ENCODE measurements at regions not wholly inside any gene's neighbourhood (a gene's known extent, or its start where the extent isn't known, plus 50 kb on each side); places are given as distances from the start of the nearest gene placed in this dataset.

DNA sequence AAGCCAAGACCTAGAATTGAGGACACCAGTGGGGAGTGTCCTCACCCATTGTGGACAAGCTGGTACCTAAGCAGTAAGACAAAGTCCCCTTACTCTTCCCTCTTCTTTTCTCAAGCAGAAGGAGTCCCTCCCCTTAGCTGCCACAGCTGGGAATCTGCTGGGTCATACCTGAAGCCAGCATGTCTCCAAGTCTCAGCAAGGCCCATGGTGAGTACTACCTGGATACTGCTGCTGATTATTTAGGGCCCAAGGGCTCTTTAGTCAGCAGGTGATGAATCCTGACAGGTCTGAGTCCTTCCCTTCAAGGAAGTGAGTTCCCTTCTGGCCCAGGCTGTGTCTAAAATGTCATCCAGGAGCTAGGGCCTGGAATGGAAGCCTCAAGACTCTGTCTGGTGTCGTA is 198.6 kb upstream of the STK17B start:
- CTCF ChIA-PET = interaction anchor here (0.6 kb wide), 1 partner anchor 58 kb away, joined by 3 read pairs; no protein-coding TSS in a partner anchor
- H3K27ac ChIP-seq = no peak overlapping the region
- no peak for DNase-seq (ENCODE audit: low spot score)
- TF ChIP-seq, protein P1, sequence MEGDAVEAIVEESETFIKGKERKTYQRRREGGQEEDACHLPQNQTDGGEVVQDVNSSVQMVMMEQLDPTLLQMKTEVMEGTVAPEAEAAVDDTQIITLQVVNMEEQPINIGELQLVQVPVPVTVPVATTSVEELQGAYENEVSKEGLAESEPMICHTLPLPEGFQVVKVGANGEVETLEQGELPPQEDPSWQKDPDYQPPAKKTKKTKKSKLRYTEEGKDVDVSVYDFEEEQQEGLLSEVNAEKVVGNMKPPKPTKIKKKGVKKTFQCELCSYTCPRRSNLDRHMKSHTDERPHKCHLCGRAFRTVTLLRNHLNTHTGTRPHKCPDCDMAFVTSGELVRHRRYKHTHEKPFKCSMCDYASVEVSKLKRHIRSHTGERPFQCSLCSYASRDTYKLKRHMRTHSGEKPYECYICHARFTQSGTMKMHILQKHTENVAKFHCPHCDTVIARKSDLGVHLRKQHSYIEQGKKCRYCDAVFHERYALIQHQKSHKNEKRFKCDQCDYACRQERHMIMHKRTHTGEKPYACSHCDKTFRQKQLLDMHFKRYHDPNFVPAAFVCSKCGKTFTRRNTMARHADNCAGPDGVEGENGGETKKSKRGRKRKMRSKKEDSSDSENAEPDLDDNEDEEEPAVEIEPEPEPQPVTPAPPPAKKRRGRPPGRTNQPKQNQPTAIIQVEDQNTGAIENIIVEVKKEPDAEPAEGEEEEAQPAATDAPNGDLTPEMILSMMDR (conservative IDR thresholded peaks at IDR 0.05; ENCODE audit: low read depth) = no peak
- POLR2A ChIA-PET (ENCODE audit: low non-redundant PET) = no interaction called here

GRCh38 chr2:196370381-196370780 is 199.0 kb upstream of the STK17B start:
- no peak for DNase-seq (ENCODE audit: low spot score)
- no peak overlapping the region for H3K27ac ChIP-seq
- TF ChIP-seq, protein P1 (conservative IDR thresholded peaks at IDR 0.05; ENCODE audit: low read depth) = no peak
- CTCF ChIA-PET = interaction anchor here (0.6 kb wide), 1 partner anchor 58 kb away, joined by 3 read pairs; no protein-coding TSS in a partner anchor
- POLR2A ChIA-PET (ENCODE audit: low non-redundant PET) = no interaction called here

GRCh38 chr2:196372276-196372809 is 201.0 kb upstream of the STK17B start:
- DNase-seq (ENCODE audit: low spot score) = no peak
- TF ChIP-seq, protein P1 (conservative IDR thresholded peaks at IDR 0.05; ENCODE audit: low read depth) = no peak
- ChIA-PET CTCF (no interaction called here), POLR2A (ENCODE audit: low non-redundant PET) (no interaction called here)
- H3K27ac ChIP-seq = no peak overlapping the region

- CTCF ChIA-PET = interaction anchor here (0.5 to 0.6 kb wide), 2 partner anchors 268 to 1023 kb away, joined by 3 read pairs; no protein-coding TSS in a partner anchor
- TF ChIP-seq, protein P1 (conservative IDR thresholded peaks at IDR 0.05; ENCODE audit: low read depth) = no peak
- no peak for DNase-seq (ENCODE audit: low spot score)
- no peak overlapping the region for H3K27ac ChIP-seq
- POLR2A ChIA-PET (ENCODE audit: low non-redundant PET) = no interaction called here
Observed at GRCh38 chr2:196372811-196373664, 201.7 kb upstream of the STK17B start.

DNA sequence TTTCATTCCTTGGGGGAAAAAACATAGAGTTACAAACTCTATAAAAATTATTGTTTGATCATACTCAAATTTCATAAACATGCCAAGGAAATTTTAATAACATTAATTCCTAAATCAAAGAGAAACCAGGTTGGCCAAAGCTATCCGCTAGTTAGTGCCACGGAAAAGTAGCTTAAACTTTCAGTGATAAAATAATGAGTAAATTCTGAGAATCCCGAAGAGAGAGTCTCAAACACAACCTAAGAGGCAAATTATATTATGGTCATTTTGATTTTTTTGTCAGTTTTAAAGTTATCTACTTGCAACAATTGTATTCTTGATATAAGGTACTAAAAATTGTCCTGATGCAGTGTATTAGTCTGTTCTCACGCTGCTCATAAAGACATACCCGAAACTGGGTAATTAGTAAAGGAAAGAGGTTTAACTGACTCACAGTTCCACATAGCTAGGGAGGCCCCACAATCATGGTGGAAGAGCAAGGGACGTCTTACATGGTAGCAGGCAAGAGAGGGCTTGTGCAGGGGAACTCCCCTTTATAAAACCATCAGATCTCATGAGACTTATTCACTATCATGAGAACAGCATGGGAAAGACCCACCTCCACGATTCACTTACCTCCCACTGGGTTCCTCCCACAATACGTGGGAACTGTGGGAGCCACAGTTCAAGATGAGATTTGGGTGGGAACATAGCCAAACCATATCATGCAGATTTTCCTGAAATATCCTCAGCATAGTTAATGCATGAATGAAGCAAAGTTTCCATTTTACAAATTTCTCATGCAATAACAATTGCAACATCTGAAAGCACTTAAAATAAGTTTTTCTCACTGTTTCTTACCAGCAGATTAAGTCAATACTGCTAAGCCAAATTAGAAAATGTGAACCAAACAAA is 205.9 kb upstream of the STK17B start:
- CTCF ChIA-PET = no interaction called here
- DNase-seq (ENCODE audit: low spot score) = no peak

More for the DNA sequence above, 205.9 kb upstream of the STK17B start:
- TF ChIP-seq, protein P1 (conservative IDR thresholded peaks at IDR 0.05; ENCODE audit: low read depth) = no peak
- no peak overlapping the region for H3K27ac ChIP-seq
- POLR2A ChIA-PET (ENCODE audit: low non-redundant PET) = no interaction called here

Data from RWPE1 (cell line).